ENCODE measurements at regions not wholly inside any gene's neighbourhood (a gene's known extent, or its start where the extent isn't known, plus 50 kb on each side); places are given as distances from the start of the nearest gene placed in this dataset.
"Not testable (repeated sequence)": the region's sequence is repeated elsewhere in the genome, so short reads cannot be mapped to it uniquely, and the experiment has no call there.

GRCh38 chrX:55163171-55163570 lies 57.0 kb upstream of the PAGE5 start:
- no peak overlapping the region for H3K4me3 ChIP-seq (replicated peaks in 1 of 4; ENCODE audit: control extremely low read depth in 1 of 4, insufficient read depth in 1 of 4, low read depth in 3 of 4, low read length in 4 of 4)
- no peaks in the 10 kb centered on the region for H4K20me1 ChIP-seq (ENCODE audit: control insufficient read depth, extremely low read depth, insufficient read depth, low read length)
- no peak overlapping the region for H2AFZ ChIP-seq (ENCODE audit: low read length)
- H3K79me2 ChIP-seq (ENCODE audit: control insufficient read depth, insufficient read depth, low read length): no peaks in the 10 kb centered on the region
- H3K36me3 ChIP-seq (ENCODE audit: control insufficient read depth, insufficient read depth, low read length): no peaks in the 10 kb centered on the region
- no peak overlapping the region for H3K9ac ChIP-seq (ENCODE audit: insufficient read depth, low read length)
- no peak overlapping the region for H3K4me2 ChIP-seq (ENCODE audit: extremely low read depth, insufficient read depth, low read length)
- no peaks in the 10 kb centered on the region for H3K4me1 ChIP-seq (ENCODE audit: control insufficient read depth, extremely low read depth, insufficient read depth, low read length)
- H3K9me3 ChIP-seq (ENCODE audit: control insufficient read depth, insufficient read depth, low read depth, low read length): no peaks in the 10 kb centered on the region
- no peaks in the 10 kb centered on the region for H3K27me3 ChIP-seq (ENCODE audit: control insufficient read depth, insufficient read depth, low read length)
- DNase-seq (ENCODE audit: low read depth in 2 of 2): no peak
- H3K27ac ChIP-seq (ENCODE audit: insufficient read depth, low read length): no peak overlapping the region
- TF ChIP-seq CTCF (conservative IDR thresholded peaks at IDR 0.05 in 1 of 2, IDR thresholded peaks at IDR 0.05 in 1 of 2; ENCODE audit: low read depth in 1 of 2, low read length in 2 of 2) (no peak), EZH2 (IDR thresholded peaks at IDR 0.05; ENCODE audit: low read length, missing control alignments) (no peak)

GRCh38 chrX:55165026-55165425 lies 55.1 kb upstream of the PAGE5 start:
- not testable (repeated sequence) for H3K79me2 ChIP-seq (ENCODE audit: control insufficient read depth, insufficient read depth, low read length); H3K4me2 ChIP-seq (ENCODE audit: extremely low read depth, insufficient read depth, low read length); DNase-seq (ENCODE audit: low read depth in 2 of 2); H3K9ac ChIP-seq (ENCODE audit: insufficient read depth, low read length); H3K27me3 ChIP-seq (ENCODE audit: control insufficient read depth, insufficient read depth, low read length); H3K36me3 ChIP-seq (ENCODE audit: control insufficient read depth, insufficient read depth, low read length); H3K4me3 ChIP-seq (replicated peaks in 1 of 4; ENCODE audit: control extremely low read depth in 1 of 4, insufficient read depth in 1 of 4, low read depth in 3 of 4, low read length in 4 of 4); H4K20me1 ChIP-seq (ENCODE audit: control insufficient read depth, extremely low read depth, insufficient read depth, low read length); H3K4me1 ChIP-seq (ENCODE audit: control insufficient read depth, extremely low read depth, insufficient read depth, low read length); H2AFZ ChIP-seq (ENCODE audit: low read length); H3K9me3 ChIP-seq (ENCODE audit: control insufficient read depth, insufficient read depth, low read depth, low read length); H3K27ac ChIP-seq (ENCODE audit: insufficient read depth, low read length)

- H2AFZ ChIP-seq (ENCODE audit: low read length): no peak overlapping the region
- no peak overlapping the region for H3K9ac ChIP-seq (ENCODE audit: insufficient read depth, low read length)
- TF ChIP-seq CTCF (conservative IDR thresholded peaks at IDR 0.05 in 1 of 2, IDR thresholded peaks at IDR 0.05 in 1 of 2; ENCODE audit: low read depth in 1 of 2, low read length in 2 of 2): no peak
- TF ChIP-seq EZH2 (IDR thresholded peaks at IDR 0.05; ENCODE audit: low read length, missing control alignments): no peak
- no peak overlapping the region for H3K4me2 ChIP-seq (ENCODE audit: extremely low read depth, insufficient read depth, low read length)
- no peak for DNase-seq (ENCODE audit: low read depth in 2 of 2)
- H3K79me2 ChIP-seq (ENCODE audit: control insufficient read depth, insufficient read depth, low read length): no peaks in the 10 kb centered on the region
- H3K4me3 ChIP-seq (replicated peaks in 1 of 4; ENCODE audit: control extremely low read depth in 1 of 4, insufficient read depth in 1 of 4, low read depth in 3 of 4, low read length in 4 of 4): no peak overlapping the region
- H3K27ac ChIP-seq (ENCODE audit: insufficient read depth, low read length): no peak overlapping the region
- H3K36me3 ChIP-seq (ENCODE audit: control insufficient read depth, insufficient read depth, low read length): no peaks in the 10 kb centered on the region
- no peaks in the 10 kb centered on the region for H4K20me1 ChIP-seq (ENCODE audit: control insufficient read depth, extremely low read depth, insufficient read depth, low read length)
- no peaks in the 10 kb centered on the region for H3K4me1 ChIP-seq (ENCODE audit: control insufficient read depth, extremely low read depth, insufficient read depth, low read length)
- H3K27me3 ChIP-seq (ENCODE audit: control insufficient read depth, insufficient read depth, low read length): no peaks in the 10 kb centered on the region
- no peaks in the 10 kb centered on the region for H3K9me3 ChIP-seq (ENCODE audit: control insufficient read depth, insufficient read depth, low read depth, low read length)
These were observed 52.9 kb upstream of the PAGE5 start for GRCh38 chrX:55167124-55167803.

All from fibroblast of lung (primary cell).